GM23338 (cell line): ENCODE measurements at regions not wholly inside any gene's neighbourhood (a gene's known extent, or its start where the extent isn't known, plus 50 kb on each side); places are given as distances from the start of the nearest gene placed in this dataset.
"Not testable (repeated sequence)": the region's sequence is repeated elsewhere in the genome, so short reads cannot be mapped to it uniquely, and the experiment has no call there.

Experiments
- ATAC-seq: fragments of 200-7000 bp; cut with Tn5 transposase; 3 replicates; pipeline ENCODE4 v1.9.1; 2020
- DNase-seq: peaks from one replicate; pipeline ENCODE4 v3.0.0-alpha.2; 2015; ENCODE audit warnings: low spot score
- H2AFZ ChIP-seq: fragments of 200-600 bp; sonication (generic); 2 replicates; pipeline ENCODE4 v1.8.0; 2016; ENCODE audit warnings: antibody characterized with exemption, mild to moderate bottlenecking, moderate library complexity
- H3F3A ChIP-seq: fragments of 200-600 bp; sonication (generic); replicated peaks from 2 replicates; pipeline ENCODE4 v1.8.0; 2017; ENCODE audit warnings: antibody characterized with exemption, mixed run types, low read depth
- H3K27ac ChIP-seq: fragments of 200-600 bp; sonication (generic); 2 replicates; pipeline ENCODE4 v1.6.1; 2016; ENCODE audit warnings: low read depth
- H3K27me3 ChIP-seq: fragments of 200-600 bp; sonication (generic); 2 replicates; pipeline ENCODE4 v1.8.0; 2016; ENCODE audit warnings: mild to moderate bottlenecking, mixed run types, moderate library complexity; ENCODE audit not compliant: insufficient read depth
- H3K36me3 ChIP-seq: fragments of 200-600 bp; sonication (generic); 2 replicates; pipeline ENCODE4 v1.8.0; 2016; ENCODE audit warnings: mild to moderate bottlenecking; ENCODE audit not compliant: insufficient read depth
- H3K4me1 ChIP-seq: fragments of 200-600 bp; sonication (generic); 2 replicates; pipeline ENCODE4 v1.8.0; 2016; ENCODE audit warnings: mild to moderate bottlenecking, moderate library complexity; ENCODE audit not compliant: insufficient read depth
- H3K4me2 ChIP-seq: fragments of 200-600 bp; sonication (generic); 2 replicates; pipeline ENCODE4 v1.7.1; 2017; ENCODE audit warnings: mixed run types
- H3K4me3 ChIP-seq: fragments of 200-600 bp; sonication (generic); 2 replicates; pipeline ENCODE4 v1.6.1; 2016; ENCODE audit warnings: mixed run types
- H3K79me2 ChIP-seq: fragments of 200-600 bp; sonication (generic); replicated peaks from 2 replicates; pipeline ENCODE4 v1.8.0; 2017; ENCODE audit warnings: mild to moderate bottlenecking; ENCODE audit not compliant: insufficient read depth
- H3K9me2 ChIP-seq: fragments of 200-600 bp; sonication (generic); 2 replicates; pipeline ENCODE4 v1.8.0; 2017; ENCODE audit not compliant: insufficient read depth
- H4K20me1 ChIP-seq: fragments of 200-600 bp; sonication (generic); replicated peaks from 2 replicates; pipeline ENCODE4 v1.8.0; 2017; ENCODE audit warnings: mild to moderate bottlenecking; ENCODE audit not compliant: insufficient read depth
- H3K27ac Mint-ChIP-seq: 2 replicates; pipeline ENCODE4 v1.8.0; 2020; ENCODE audit warnings: inconsistent platforms, mild to moderate bottlenecking, moderate library complexity, mixed read lengths
- H3K27me3 Mint-ChIP-seq: 3 replicates; pipeline ENCODE4 v1.8.0; 2022; ENCODE audit warnings: low read depth, mild to moderate bottlenecking, moderate library complexity, mixed read lengths, inconsistent platforms; ENCODE audit not compliant: insufficient read depth, poor library complexity
- H3K36me3 Mint-ChIP-seq: 3 replicates; pipeline ENCODE4 v1.8.0; 2021; ENCODE audit warnings: low read depth, mild to moderate bottlenecking, inconsistent platforms, moderate library complexity, mixed read lengths
- H3K4me1 Mint-ChIP-seq: 3 replicates; pipeline ENCODE4 v1.8.0; 2020; ENCODE audit warnings: mild to moderate bottlenecking, inconsistent platforms, mixed read lengths
- H3K4me3 Mint-ChIP-seq: 3 replicates; pipeline ENCODE4 v1.8.0; 2021; ENCODE audit warnings: moderate library complexity, mild to moderate bottlenecking, inconsistent platforms, mixed read lengths
- H3K9me3 Mint-ChIP-seq: 3 replicates; pipeline ENCODE4 v1.8.0; 2020; ENCODE audit warnings: moderate library complexity, mild to moderate bottlenecking, inconsistent platforms, mixed read lengths
- CREB1 ChIP-seq: fragments of 250-450 bp; sonication (Bioruptor Pico); IDR thresholded peaks from 2 replicates; pipeline ENCODE4 v1.5.0; 2020; ENCODE audit warnings: low read depth, mild to moderate bottlenecking, moderate library complexity
- EZH2 ChIP-seq: fragments of 200-600 bp; sonication (generic); IDR thresholded peaks from one replicate; pipeline ENCODE4 v1.8.0; 2017; ENCODE audit warnings: antibody characterized with exemption, mild to moderate bottlenecking, low read depth; ENCODE audit not compliant: unreplicated experiment
- JUNB ChIP-seq: IDR thresholded peaks from one replicate; pipeline ENCODE4 v1.6.1; 2016; ENCODE audit warnings: antibody characterized with exemption; ENCODE audit not compliant: unreplicated experiment
- NANOG ChIP-seq: IDR thresholded peaks from 2 replicates; pipeline ENCODE4 v1.6.1; 2016; ENCODE audit warnings: antibody characterized with exemption, borderline replicate concordance
- POLR2AphosphoS5 ChIP-seq: IDR thresholded peaks from 2 replicates; pipeline ENCODE4 v1.6.1; 2016; ENCODE audit warnings: antibody characterized with exemption, low read depth
- STAT1 ChIP-seq: IDR thresholded peaks from one replicate; pipeline ENCODE4 v1.6.1; 2016; ENCODE audit warnings: antibody characterized with exemption; ENCODE audit not compliant: unreplicated experiment
- ZNF114 ChIP-seq: fragments of 250-450 bp; sonication (Bioruptor Pico); IDR thresholded peaks from 2 replicates; pipeline ENCODE4 v1.5.0; 2020; ENCODE audit warnings: mild to moderate bottlenecking, moderate library complexity
- TF ChIP-seq, protein P1 (sequence below), 2 experiments: fragments of 200-600 bp in 1 of 2; sonication (generic) in 1 of 2; conservative IDR thresholded peaks; 2 replicates each; pipeline versions ENCODE4 v1.5.1 to v1.6.1; 2016 to 2017; ENCODE audit warnings: antibody characterized with exemption in 2 of 2, low read depth in 2 of 2, mild to moderate bottlenecking in 2 of 2, moderate library complexity in 1 of 2
- TF ChIP-seq, protein P2 (sequence below): IDR thresholded peaks from 2 replicates; pipeline ENCODE4 v1.6.1; 2016; ENCODE audit warnings: antibody characterized with exemption

DNA sequence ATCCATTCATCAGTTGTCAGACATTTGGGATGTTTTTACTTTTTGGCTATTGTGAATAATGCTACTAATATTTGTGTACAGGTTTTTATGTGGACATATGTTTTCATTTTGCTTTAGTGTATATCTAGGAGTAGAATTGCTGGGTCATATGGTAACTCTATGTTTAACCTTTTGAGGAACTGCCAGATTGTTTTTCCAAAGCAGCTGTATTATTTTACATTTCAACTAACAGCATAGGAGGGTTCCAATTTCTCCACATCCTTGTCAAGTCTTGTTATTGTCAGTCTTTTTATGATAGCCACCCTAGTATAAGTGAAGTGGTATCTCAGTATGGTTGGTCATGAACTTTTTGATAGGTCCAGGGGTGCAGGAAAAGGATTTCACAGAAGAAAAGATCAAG lies 114.5 kb upstream of the FAM9C start:
- no peak overlapping the region for H3K4me3 ChIP-seq
- no peaks in the 10 kb centered on the region for H4K20me1 ChIP-seq
- H3K4me1 Mint-ChIP-seq = peaks cover 4% of the 10 kb centered on the region
- H2AFZ ChIP-seq = no peak overlapping the region
- no peak overlapping the region for H3K4me2 ChIP-seq
- H3K9me2 ChIP-seq = no peaks in the 10 kb centered on the region
- no peak overlapping the region for H3K4me3 Mint-ChIP-seq
- peaks cover 15% of the 10 kb centered on the region for H3K27me3 ChIP-seq
- no peak overlapping the region for H3K27ac ChIP-seq
- peaks cover 10% of the 10 kb centered on the region for H3K9me3 Mint-ChIP-seq
- H3K36me3 ChIP-seq = no peaks in the 10 kb centered on the region
- ATAC-seq (no peak), DNase-seq (no peak)
- no peak overlapping the region for H3K27ac Mint-ChIP-seq
- H3K27me3 Mint-ChIP-seq = no peaks in the 10 kb centered on the region
- H3K79me2 ChIP-seq = no peaks in the 10 kb centered on the region
- H3K4me1 ChIP-seq = peaks cover 8% of the 10 kb centered on the region; the same call in 1 of the 2 replicates
- H3F3A ChIP-seq = no peaks in the 10 kb centered on the region
- peaks cover 6% of the 10 kb centered on the region for H3K36me3 Mint-ChIP-seq
- TF ChIP-seq ZNF114 (CRISPR knock-in tag) (no peak), STAT1 (no peak)

DNA sequence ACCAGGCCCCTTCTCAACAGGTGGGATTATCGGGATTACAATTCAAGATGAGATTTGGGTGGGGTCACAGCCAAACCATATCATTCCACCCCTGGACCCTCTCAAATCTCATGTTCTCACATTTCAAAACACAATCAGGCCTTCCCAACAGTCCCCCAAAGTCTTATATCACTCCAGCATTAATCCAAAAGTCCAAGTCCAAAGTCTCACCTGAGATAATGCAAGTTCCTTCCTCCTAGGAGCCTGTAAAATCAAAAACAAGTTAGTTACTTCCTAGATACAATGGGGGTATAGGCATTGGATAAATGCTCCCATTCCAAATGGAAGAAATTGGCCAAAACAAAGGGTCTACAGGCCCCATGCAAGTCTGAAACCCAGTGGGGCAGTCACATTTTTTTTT lies 111.1 kb upstream of the FAM9C start:
- H3K4me2 ChIP-seq = not testable (repeated sequence)

DNA sequence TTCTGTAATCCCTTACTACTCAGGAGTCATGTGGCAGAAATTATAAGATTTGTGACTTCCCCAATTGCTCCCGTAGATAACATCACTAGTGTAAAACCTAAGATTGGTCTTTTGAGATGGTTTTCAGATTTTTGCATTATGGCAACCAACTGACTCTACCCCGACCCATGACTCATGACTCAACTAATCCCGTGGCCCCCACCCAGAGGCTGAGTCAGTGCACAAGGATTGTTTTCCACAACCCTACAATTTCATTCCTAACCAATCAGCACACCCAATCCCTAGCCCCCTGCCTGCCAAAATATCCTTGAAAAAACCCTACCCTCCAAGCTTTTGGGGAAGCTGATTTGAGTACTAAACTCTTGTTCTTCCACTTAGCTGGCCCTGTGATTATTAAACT lies 109.4 kb upstream of the FAM9C start:
- H3F3A ChIP-seq = no peaks in the 10 kb centered on the region
- peaks cover 13% of the 10 kb centered on the region for H3K4me1 ChIP-seq
- no peak overlapping the region for H2AFZ ChIP-seq
- Mint-ChIP-seq H3K4me3 (no peak overlapping the region), H3K27me3 (no peaks in the 10 kb centered on the region), H3K27ac (no peak overlapping the region), H3K9me3 (peaks cover 27% of the 10 kb centered on the region), H3K4me1 (peaks cover 4% of the 10 kb centered on the region), H3K36me3 (peaks cover 20% of the 10 kb centered on the region)
- TF ChIP-seq EZH2 = no peak
- TF ChIP-seq, protein P1, sequence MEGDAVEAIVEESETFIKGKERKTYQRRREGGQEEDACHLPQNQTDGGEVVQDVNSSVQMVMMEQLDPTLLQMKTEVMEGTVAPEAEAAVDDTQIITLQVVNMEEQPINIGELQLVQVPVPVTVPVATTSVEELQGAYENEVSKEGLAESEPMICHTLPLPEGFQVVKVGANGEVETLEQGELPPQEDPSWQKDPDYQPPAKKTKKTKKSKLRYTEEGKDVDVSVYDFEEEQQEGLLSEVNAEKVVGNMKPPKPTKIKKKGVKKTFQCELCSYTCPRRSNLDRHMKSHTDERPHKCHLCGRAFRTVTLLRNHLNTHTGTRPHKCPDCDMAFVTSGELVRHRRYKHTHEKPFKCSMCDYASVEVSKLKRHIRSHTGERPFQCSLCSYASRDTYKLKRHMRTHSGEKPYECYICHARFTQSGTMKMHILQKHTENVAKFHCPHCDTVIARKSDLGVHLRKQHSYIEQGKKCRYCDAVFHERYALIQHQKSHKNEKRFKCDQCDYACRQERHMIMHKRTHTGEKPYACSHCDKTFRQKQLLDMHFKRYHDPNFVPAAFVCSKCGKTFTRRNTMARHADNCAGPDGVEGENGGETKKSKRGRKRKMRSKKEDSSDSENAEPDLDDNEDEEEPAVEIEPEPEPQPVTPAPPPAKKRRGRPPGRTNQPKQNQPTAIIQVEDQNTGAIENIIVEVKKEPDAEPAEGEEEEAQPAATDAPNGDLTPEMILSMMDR (conservative IDR thresholded peaks at IDR 0.05; ENCODE audit: low read depth in 2 of 2) = no peak
- TF ChIP-seq, protein P2, sequence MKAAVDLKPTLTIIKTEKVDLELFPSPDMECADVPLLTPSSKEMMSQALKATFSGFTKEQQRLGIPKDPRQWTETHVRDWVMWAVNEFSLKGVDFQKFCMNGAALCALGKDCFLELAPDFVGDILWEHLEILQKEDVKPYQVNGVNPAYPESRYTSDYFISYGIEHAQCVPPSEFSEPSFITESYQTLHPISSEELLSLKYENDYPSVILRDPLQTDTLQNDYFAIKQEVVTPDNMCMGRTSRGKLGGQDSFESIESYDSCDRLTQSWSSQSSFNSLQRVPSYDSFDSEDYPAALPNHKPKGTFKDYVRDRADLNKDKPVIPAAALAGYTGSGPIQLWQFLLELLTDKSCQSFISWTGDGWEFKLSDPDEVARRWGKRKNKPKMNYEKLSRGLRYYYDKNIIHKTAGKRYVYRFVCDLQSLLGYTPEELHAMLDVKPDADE = no peak
- TF ChIP-seq POLR2AphosphoS5 = no peak
- TF ChIP-seq STAT1 = no peak
- no peak for TF ChIP-seq JUNB
- no peak for TF ChIP-seq NANOG
- no peak for TF ChIP-seq CREB1 (CRISPR knock-in tag)
- no peaks in the 10 kb centered on the region for H3K79me2 ChIP-seq
- no peaks in the 10 kb centered on the region for H3K36me3 ChIP-seq
- H3K27me3 ChIP-seq = no peaks in the 10 kb centered on the region
- DNase-seq = no peak
- 0 out of 2 replicates have a peak overlapping the region, but pooled peaks have one; percentile 73 for H3K27ac ChIP-seq
- H3K4me3 ChIP-seq = no peak overlapping the region
- H4K20me1 ChIP-seq = no peaks in the 10 kb centered on the region
- no peak overlapping the region for H3K4me2 ChIP-seq
- ATAC-seq = no peak
- no peaks in the 10 kb centered on the region for H3K9me2 ChIP-seq

More for the DNA sequence above, 111.1 kb upstream of the FAM9C start:
- not testable (repeated sequence) for H3K27ac Mint-ChIP-seq, H3K79me2 ChIP-seq, H3K27me3 ChIP-seq, H3K4me3 Mint-ChIP-seq, H3F3A ChIP-seq, H3K36me3 ChIP-seq, H3K4me1 Mint-ChIP-seq, H2AFZ ChIP-seq, H3K27me3 Mint-ChIP-seq, ATAC-seq, H3K9me2 ChIP-seq, H4K20me1 ChIP-seq, DNase-seq, H3K4me3 ChIP-seq, H3K27ac ChIP-seq
- peaks cover 27% of the 10 kb centered on the region for H3K9me3 Mint-ChIP-seq
- H3K36me3 Mint-ChIP-seq = peaks cover 20% of the 10 kb centered on the region
- peaks cover 13% of the 10 kb centered on the region for H3K4me1 ChIP-seq
